PFSK-1 (cell line): ENCODE measurements at regions not wholly inside any gene's neighbourhood (a gene's known extent, or its start where the extent isn't known, plus 50 kb on each side); places are given as distances from the start of the nearest gene placed in this dataset.

ENCODE experiments used
- FOXP2 ChIP-seq: optimal IDR thresholded peaks from 2 replicates; pipeline ENCODE3; 2011; ENCODE audit warnings: borderline replicate concordance, control low read depth, inconsistent platforms; ENCODE audit not compliant: insufficient read depth; ENCODE audit errors: extremely low read length, extremely low read depth
- POLR2AphosphoS5 ChIP-seq: IDR thresholded peaks from 2 replicates; pipeline ENCODE4 v1.6.1; 2012; ENCODE audit warnings: low read depth, mild to moderate bottlenecking, control low read depth, low read length, moderate library complexity
- REST ChIP-seq, 2 experiments: IDR thresholded peaks; 2 replicates each; pipeline versions ENCODE4 v1.6.1 to v1.8.0; 2011 to 2012; ENCODE audit warnings: low read depth in 2 of 2, low read length in 2 of 2, control low read depth in 1 of 2, inconsistent platforms in 1 of 2, mild to moderate bottlenecking in 1 of 2, moderate library complexity in 1 of 2; ENCODE audit not compliant: insufficient read depth in 1 of 2
- SIN3A ChIP-seq: IDR thresholded peaks from 2 replicates; pipeline ENCODE4 v1.6.1; 2012; ENCODE audit warnings: mild to moderate bottlenecking, low read length, moderate library complexity, borderline replicate concordance; ENCODE audit not compliant: insufficient read depth
- TAF1 ChIP-seq: IDR thresholded peaks from 2 replicates; pipeline ENCODE4 v1.6.1; 2012; ENCODE audit warnings: low read length, control low read depth, borderline replicate concordance; ENCODE audit not compliant: insufficient read depth

- no peak for TF ChIP-seq POLR2AphosphoS5
- TF ChIP-seq SIN3A, result no peak
- TF ChIP-seq REST (IDR thresholded peaks at IDR 0.05; ENCODE audit: insufficient read depth in 1 of 2, low read depth in 2 of 2, low read length in 2 of 2), result no peak
- TF ChIP-seq TAF1, result no peak
- TF ChIP-seq FOXP2, result no peak
Observed at GRCh38 chr12:108432423-108433121, 82.5 kb upstream of the FICD start.
